ENCODE measurements at regions not wholly inside any gene's neighbourhood (a gene's known extent, or its start where the extent isn't known, plus 50 kb on each side); places are given as distances from the start of the nearest gene placed in this dataset.

DNA sequence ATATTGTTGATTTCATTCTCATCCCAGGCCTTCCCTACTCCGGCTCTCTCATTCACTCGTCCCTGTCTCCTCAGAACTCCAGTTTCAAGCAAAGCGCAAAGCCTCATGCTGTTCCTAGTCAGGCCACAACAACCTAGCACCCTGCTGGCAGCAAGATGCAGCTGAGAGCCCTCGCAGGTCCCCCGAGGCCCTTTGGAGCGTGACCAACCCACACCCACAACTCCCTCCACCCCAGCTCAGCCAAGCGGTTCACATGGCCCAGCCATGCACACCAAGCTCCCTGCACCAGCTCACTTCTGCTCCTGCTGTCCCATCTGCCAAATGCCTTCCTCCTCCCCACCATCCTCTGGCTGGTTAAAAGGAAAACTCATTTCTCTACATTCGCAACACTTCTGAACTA lies 195.8 kb downstream of the IRX5 start:
- no peak for DNase-seq

DNA sequence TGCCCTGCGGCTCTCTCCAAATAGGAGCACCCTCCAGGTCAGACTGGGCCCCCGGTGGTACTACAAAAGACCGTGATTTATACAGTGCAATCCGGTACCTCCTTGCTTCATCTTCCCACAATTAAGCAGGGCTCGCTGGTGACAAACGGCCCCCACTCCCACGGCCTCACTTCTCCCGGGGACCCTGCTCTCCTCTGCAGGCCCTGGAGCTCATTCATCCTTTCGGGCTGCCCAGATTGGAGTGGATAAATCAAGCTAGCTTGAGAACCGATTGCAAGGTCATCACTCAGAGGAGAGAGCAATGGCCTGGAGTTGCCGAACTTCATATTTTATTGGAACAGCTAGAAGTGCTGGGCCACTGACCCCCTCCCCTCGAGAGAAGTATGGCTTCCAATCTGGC lies 193.5 kb upstream of the IRX6 start:
- DNase-seq: no peak

DNA sequence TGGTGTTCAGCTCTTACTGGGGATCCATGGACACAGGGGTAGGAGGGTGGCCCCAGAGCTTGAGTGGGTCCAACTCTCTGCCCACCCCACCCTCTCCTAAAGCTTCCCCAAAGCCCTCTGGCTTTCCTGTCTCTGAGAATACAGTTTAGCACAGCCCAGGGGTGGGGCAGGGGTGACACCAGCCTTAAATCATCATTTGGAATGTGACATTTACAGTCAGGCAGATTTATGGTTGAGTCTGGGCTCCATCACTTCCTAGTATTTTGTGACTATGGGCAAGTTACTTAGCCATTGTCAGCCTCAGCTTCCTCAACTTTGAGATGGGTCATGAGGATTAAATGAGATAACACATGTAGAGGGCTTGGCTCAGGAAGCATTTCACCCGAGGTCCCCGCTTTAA lies 193.1 kb upstream of the IRX6 start:
- DNase-seq: no peak

DNA sequence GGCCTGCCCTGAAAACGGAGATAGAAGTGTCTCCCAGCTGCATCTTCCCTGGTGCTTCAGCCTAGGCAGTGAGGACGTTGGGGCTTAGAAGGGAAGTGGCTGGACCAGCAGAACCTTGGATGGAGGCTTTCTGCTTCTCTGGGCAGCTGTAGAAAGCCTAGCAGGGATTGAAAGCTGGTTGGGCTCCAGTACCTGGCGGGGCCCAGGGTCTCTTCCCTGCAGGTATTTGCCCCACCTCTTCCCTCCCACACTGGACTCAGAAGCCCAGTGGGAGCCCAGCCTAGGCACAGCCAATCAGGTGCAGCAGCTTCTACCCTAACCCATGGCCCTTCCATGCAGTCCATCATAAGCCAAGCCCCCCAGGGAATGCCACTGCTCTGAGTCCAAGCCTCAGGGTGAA lies 190.3 kb upstream of the IRX6 start:
- no peak for DNase-seq

DNA sequence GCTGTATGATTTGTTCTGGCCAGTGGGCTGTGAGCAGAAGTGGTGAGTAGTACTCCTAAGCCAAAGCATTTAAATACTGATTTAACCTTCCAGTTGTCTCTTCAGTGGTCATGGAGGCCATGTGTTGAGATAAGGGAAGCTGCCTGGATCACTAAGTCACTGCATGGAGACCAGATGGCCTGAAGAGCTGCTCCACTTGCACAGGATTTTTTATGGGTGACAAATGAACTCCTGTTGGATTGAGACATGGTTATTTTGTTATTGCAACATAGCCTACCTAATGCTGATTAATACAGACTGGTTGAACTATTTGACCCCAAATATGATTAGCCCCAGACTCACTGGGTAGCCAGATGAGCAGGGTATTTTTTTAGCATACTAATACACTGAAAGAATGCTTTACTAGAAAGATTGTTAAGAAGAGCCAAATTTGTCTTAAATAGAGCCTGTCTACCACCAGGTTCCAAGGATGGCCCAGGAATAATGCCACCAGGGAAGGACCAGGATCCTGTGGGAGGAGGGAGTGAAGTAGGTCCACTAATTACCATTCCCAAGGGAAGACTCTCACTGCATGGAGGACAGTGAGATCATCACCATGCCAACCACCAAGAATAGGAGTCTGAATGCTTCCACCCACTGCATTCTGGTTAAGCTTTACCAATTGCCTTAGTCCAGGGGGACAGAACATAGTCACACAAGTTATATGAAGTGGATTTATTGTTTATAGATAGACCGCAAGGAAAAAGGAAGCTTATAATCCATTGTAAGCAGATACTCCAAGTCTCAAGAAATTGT lies 187.4 kb upstream of the IRX6 start:
- DNase-seq: no peak

DNA sequence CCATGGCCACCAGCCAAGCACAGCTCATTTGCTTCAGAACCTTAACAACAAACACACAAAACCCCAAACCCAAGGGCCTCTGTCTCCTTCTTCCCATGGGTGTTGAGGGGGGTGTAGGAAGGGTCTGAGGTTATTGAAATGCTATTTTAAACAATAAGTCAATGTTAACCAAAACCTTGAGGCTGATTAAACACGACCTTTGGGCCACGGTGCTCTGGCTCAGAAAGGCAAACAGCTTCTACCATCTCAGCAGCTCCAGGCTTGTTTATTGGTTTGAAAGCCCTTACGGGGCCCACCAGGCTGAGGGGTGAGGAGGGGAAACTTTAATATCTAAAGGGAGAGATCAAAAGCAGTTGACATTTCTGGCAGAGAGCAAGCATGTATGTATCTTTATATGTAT lies 185.7 kb upstream of the IRX6 start:
- DNase-seq: no peak

DNA sequence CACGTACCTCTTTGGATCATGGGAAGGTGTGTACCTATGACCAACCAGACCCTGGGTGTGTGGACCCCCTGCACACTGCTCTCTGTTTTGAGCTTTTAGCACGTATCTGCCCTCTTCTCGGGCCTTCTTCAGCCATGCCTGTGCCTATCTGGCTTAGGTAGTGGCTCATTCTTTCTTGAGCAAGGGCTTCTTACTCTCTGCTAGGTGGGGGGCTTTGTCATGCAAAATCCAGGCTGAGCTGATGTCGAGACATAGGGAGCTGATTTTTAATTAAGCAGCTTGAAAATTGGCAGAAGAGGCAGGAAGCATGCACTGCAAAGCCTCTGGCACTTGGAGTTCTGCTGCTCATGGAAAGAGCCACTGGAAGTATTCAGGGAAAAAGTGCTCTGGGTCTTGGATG lies 181.6 kb upstream of the IRX6 start:
- no peak for DNase-seq

DNA sequence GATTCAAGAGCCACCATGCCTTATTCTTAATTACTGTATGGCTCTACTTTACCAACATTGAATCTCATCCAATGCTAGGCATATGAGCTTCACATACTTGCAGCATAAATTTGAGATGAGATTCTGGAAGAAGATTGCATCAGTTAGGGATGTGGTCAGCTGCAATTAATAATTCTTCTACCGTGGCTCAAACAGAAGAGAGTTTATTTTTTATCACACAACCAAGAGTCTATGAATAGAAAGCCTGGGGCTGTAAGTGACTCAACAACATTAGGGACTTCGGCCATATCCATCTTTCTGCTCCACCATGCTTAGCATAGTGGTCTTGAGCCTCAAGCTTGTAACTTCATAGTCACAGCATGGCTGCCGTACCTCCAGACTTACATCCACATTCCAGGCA lies 179.4 kb upstream of the IRX6 start:
- no peak for DNase-seq

DNA sequence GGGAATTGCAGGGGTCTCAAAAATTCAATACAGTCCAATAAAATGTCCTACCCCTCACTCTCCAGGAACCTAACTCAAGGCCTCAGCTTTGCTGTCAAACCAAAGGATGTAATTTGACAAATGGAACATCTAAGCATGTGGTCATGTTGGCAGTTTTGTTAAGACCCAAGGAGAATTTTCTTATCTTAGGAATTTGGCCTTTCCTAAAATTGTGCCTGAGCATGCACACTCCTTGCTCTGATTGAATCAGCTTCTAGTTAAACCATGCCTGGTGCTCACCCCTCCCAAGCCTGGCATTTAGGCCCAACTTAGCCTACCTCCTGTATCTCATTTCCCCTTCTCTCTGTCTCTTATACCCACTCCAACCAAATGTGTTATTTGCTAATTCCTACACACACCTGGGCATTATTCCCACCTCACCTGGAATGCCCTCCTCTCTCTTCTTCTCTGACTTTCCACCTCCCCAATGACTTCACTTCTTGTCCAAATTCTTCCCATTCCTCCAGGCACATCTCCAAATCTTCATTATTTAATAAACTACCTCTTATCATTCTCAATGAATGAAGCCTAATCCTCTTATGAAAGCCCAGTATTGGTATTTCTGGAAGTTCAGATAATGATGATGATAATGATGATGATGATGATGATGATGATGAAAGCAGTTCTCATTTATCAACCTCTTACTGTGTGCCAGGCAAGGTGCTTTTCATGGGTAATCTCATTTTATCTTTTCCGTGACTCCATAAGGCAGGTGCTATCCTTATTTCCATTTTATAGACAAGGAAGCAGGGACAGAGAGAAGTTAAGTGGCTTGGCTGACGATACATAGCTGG lies 178.0 kb upstream of the IRX6 start:
- no peak for DNase-seq

DNA sequence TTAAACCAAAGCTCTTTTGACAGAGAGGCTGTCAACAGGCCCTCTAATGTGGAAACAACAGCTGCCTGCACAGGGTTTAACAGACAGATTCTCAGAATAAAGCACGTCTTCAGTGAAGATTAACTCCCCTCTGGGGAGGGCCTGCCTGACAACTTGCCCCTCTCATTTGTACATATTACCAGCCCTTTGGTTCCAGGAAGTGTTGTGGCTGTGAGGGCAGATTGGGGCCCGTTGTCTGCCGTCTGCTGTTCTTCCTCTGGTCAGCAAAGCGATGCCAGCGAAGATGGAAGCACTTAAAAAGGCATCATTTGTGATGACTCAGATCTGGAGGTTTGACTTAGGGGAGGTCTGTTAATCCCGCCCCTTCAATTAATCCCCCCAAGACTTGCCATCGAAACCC lies 177.0 kb upstream of the IRX6 start:
- no peak for DNase-seq

DNA sequence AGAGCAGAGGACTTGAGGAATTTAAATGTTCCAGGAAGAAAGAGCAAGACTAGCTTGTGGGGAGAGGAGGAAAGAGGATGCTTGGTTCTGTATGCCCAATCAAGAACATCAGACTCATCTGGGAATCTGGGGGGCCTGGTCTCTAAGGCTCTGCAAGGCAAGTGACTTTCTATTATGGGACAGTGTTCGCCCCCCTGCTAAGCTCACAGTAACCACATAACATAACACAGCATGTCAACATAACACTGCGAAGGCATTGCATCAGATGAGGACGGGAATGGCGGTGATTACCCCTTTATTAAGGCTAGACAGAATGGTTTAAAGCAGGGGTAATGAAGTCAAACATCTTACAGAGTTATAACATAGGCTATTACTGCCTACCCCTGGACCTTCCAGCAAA lies 176.6 kb upstream of the IRX6 start:
- DNase-seq: no peak

DNA sequence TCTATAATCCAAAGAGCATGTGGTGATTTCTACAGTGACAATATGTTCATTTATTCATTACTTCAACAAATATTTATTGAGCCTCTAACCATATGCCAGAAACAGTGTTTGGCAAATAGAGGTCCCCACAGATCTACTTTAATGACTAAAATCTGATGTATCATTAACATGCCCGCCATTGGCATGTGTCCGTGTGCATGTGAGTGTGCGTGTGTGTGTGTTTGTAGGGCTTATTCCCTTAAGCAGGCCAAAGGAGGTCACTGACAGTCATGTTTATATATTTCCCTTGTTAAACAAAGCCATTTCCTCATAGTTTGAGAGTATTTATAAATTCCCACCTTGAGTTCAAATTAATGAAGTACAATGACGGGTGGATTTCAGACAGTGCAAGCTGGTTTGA lies 174.4 kb upstream of the IRX6 start:
- no peak for DNase-seq

DNA sequence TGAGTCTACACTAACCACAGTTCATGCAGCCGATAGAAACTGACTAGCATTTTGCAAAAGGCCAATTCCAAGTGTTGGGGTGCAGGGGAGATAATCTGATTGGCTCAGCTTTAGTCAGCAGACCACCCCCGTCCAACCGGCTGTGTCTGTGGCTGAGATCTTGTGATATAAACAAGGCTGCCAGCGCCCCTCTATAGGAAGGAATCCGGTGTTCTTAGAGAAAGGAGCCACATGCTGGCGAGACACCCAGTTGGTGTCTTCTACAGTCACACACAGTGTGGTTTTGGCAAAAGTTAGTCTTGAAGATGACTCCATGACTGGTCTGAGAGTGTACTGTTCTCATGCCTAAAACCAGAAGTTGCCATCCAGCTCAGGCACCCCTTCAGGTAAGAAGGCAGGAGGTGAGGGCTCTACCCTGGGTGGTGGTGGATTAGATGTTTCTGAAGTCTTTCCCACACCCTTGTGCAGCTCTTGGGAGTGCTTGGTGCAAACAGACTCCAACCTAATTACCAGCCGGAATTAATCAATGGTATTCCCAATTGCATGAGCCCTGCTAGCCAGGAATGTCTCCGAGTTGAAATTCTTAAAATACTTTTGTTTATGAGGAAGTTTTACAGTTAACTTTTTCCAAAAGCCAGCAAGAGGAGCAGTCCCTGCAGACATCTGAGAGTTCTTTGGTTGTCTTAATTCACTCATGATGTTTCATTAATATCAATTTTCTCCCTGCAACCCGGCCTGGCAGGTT lies 172.3 kb upstream of the IRX6 start:
- no peak for DNase-seq

DNA sequence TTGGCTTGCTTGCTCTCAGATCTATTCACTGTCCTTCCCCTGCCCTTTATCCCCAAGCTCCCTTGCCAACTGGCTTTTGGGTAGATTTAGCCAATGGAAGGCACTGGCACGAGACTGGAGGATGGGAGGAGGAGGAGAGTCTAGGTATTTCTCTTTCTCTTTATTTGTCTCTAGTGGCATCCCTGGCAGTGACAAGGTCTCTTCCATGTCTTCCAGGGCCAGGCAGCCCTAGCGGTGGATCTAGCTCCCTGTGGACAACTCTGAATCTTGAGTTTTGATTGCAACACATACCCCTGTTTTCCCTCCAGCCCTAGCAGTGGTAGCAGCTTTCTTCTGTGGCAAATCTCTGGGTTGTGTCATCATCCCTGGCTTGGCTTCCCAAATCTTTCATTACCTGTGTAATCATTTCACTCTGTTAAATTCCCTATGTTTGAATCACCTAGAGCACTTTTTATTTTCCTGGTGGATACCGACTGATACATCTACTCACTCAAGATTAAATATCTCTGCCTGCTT lies 171.1 kb upstream of the IRX6 start:
- DNase-seq: no peak

DNA sequence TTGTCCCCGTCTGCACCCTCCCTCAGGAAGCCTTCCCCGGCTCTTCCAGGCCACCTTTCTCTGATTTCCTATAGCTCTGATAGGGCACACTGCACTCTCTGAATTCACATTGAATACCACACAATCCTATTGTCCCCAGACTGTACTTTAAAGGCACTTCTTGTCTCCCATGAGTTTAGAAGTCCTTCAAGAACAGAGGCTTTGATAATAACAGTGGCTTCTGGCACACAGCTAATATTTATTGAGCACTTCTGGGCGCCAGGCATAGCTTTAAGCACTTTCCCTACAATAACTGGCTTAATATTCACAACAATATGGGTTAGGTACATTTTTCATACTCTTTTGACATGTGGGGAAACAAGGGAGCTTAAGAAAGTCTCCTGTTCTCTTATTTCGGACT lies 169.7 kb upstream of the IRX6 start:
- no peak for DNase-seq

DNA sequence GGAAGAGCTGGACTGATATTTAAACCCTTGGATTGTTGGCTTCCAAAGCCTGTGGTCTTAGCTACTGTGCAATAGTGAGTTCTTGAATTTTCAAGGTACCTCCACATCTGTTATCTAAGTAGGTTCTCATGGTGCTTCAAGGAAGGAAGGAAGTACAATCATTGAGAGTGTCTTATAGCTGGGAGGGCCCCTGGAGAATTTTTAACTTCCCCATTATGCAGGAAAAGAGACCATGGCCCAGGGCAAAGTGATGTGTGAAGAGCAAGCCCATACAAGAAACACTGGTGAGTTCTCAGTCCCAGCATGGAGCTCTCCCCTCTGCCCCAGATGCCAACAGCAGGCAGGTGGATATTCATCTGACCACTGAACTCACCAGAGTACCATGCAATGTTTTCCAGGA lies 169.0 kb upstream of the IRX6 start:
- DNase-seq: no peak

DNA sequence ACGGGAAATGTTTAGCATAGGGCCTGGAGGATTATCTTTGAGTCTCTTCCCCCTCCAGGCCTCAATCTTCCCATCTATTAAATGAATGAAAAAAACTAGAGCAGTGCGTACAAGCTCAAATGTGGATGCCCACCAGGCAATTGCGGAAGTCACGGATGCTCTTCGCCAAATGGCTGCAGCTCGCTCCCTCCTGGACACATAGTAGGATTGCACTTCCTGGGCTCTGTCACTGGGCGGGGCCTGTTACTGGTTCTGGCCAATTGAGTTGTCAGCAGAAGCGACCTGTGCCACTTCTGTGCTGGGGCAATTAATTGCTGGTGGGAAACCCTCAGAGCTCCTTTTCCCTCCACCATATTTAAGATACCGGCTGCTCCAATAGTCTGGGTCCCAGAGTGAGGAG lies 168.2 kb upstream of the IRX6 start:
- no peak for DNase-seq

DNA sequence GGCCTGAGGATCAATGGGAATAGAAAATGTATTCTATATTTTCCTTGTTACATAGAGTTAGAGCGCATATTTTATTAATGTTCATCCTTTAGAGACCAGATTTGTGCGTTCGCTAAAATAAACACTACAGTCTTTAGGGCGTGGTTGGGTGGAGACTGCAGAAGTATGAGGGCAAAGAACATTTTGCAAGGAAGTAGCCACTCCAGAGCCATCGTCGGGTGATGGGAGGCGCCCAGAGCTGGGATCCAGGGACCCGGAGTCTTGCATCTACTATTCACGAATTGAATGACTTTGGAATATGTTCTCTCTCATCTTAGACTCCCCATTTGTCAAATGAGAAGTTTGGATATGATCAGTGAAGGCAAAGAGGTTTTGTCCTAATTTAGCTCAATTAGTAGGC lies 154.2 kb upstream of the IRX6 start:
- DNase-seq: no peak

DNA sequence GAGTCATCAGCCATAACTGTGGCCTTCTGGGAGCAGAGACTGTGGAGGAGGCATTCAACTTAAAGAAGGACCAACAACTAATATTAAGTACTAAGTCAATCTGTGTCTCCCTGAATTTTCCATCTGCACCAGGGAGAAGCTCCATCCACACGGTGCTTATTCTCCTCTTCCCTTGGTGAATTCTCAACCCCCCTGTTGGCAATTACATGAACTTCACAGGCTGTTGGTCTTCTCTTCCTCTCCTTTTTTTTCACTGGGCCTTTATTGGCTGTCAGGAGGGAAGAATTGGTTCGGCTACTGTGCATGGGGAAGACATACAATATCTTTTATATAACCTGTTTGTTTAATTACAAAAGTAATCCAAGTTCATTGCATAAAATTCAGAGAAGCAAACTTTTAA lies 152.8 kb upstream of the IRX6 start:
- no peak for DNase-seq

DNA sequence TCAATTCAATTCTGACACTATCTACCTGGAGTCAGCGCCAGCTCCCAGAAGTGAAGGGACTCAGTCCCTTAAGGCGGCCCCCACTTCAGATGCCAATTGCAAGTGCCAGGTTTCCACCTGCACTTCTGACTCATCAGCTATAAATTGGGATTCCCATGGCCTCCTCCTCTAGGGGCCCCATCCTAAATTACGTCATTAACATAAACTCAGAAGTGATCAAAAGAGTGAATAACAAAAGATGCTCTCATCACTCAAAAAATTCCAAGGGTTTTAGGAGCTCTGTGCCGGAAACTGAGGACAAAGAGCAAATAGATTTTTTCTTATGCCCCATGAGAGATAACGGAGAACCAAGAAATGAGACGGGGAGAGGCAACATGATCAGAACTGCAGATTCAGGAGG lies 148.6 kb upstream of the IRX6 start:
- DNase-seq: no peak

DNA sequence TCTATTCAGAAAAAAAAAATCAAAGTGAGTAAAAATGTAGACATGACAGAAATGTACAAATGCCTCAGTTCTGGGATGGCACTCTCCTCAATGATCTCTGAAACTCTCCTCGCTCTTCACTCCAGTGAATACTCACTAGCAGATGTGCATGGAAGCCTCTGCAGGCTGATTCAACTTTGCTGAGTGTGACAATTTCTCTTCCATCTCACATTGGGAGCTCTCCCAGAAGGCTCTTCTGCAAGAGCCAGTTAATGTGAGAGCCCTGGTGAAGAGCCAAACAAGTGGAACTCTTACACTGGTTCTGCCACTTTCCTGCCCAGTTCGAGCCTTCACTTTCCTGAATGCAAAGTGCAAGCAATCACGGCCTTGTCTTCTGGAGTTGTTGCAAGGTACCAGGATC lies 147.1 kb upstream of the IRX6 start:
- no peak for DNase-seq

DNA sequence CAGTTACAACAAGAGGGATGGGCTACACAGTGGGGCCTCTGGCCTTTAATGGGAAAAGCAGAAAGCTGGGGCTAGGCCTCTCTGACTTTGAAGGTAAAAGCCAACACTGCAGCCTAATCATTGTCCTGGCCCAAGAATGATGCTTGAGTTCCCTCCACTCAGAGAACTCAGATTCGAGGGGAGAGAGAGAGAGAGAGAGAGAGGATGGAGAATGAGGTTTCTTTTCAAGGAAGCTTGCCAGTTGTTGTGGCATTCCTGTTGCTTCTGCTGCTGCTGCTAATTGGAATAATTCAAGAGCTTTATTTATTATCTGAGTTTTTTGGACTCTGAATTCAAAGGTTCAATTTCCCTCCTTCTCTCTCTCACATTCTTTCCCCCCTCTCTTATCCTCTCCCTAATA lies 144.6 kb upstream of the IRX6 start:
- DNase-seq: no peak

DNA sequence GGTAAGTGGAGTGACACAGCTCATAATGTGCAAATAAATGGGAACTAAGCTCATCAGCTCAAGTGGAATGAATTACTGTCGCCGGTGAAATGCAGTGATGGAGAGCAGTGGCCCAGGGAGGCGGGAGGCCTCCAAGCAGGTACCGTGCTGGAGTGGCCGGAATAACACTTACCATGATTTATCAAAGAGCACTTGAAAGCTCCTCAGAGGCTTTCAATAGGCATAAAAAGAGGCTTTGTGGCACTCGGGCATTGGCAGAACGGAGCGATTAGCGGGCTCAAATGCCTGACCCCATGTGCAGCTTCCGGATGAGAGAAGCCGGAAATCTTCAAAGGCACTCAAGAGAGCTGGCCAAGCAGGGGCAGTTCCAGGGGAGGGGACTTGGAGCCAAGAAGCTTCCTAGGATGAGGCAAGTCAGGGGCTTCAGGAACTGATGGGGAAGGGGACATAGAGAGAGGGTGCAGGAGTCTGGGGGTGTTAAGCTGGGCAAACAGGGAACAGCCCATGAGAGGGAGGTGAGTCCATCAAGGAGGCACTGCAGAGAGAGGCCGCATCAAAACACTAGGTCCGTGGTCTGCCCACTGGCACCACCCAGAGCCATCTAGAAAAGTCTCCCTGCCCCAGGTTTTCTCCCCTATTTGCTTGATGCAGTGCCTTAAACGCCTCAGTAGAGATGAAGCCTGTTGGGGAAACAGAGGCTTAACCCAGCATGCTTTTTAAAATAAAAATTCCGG lies 144.0 kb upstream of the IRX6 start:
- no peak for DNase-seq
